HUDEP-2 (cell line): ENCODE measurements at regions not wholly inside any gene's neighbourhood (a gene's known extent, or its start where the extent isn't known, plus 50 kb on each side); places are given as distances from the start of the nearest gene placed in this dataset.
A peak's percentile ranks its signal among the peaks of the same experiment; 100 is the strongest.
"Not testable (repeated sequence)": the region's sequence is repeated elsewhere in the genome, so short reads cannot be mapped to it uniquely, and the experiment has no call there.

Experiments
- DNase-seq, 76 experiments: peaks; one replicate each; lab custom pipeline; 2025; ENCODE audit not compliant: unreplicated experiment in 76 of 76; lab: John Stamatoyannopoulos, UW

- DNase-seq, result no peak
Observed at GRCh38 chrX:78603908-78604307, 55.2 kb downstream of the RTL3 start.

GRCh38 chrX:78595901-78596502 lies 63.1 kb downstream of the RTL3 start:
- DNase-seq, result no peak

- DNase-seq, result no peak
Observed at GRCh38 chrX:78593701-78594100, 65.4 kb downstream of the RTL3 start.

- no peak for DNase-seq
Observed at GRCh38 chrX:78592030-78592429, 67.1 kb downstream of the RTL3 start.

GRCh38 chrX:78574306-78574705 lies 84.8 kb downstream of the RTL3 start:
- DNase-seq, result no peak

- DNase-seq, result no peak
Observed at GRCh38 chrX:78573630-78574029, 85.5 kb downstream of the RTL3 start.

- DNase-seq, result no peak
Observed at GRCh38 chrX:78571849-78572248, 87.3 kb downstream of the RTL3 start.

- no peak for DNase-seq
Observed at GRCh38 chrX:78555401-78555980, 103.6 kb downstream of the RTL3 start.

- not testable (repeated sequence) for DNase-seq
Observed at GRCh38 chrX:78552628-78553027, 106.5 kb downstream of the RTL3 start.

- no peak for DNase-seq
Observed at GRCh38 chrX:78548012-78548411, 111.1 kb downstream of the RTL3 start.

GRCh38 chrX:78545233-78545632 lies 113.9 kb downstream of the RTL3 start:
- no peak for DNase-seq

- no peak for DNase-seq
Observed at GRCh38 chrX:78543281-78543680, 115.8 kb downstream of the RTL3 start.

GRCh38 chrX:78540171-78540570 lies 119.0 kb downstream of the RTL3 start:
- no peak for DNase-seq

- no peak for DNase-seq
Observed at GRCh38 chrX:78534221-78534620, 124.9 kb downstream of the RTL3 start.

- no peak for DNase-seq
Observed at GRCh38 chrX:78532363-78532762, 126.8 kb downstream of the RTL3 start.

- no peak for DNase-seq
Observed at GRCh38 chrX:78527818-78528217, 131.3 kb downstream of the RTL3 start.

- peak in 1 of 76 experiments; percentile 0 for DNase-seq
Observed at GRCh38 chrX:78527263-78527662, 131.9 kb downstream of the RTL3 start.

- DNase-seq, result no peak
Observed at GRCh38 chrX:78522601-78523000, 136.5 kb downstream of the RTL3 start.

GRCh38 chrX:78517124-78517523 lies 142.0 kb downstream of the RTL3 start:
- DNase-seq, result no peak

- no peak for DNase-seq
Observed at GRCh38 chrX:78514852-78515251, 144.3 kb downstream of the RTL3 start.

- DNase-seq, result no peak
Observed at GRCh38 chrX:78513971-78514738, 145.0 kb downstream of the RTL3 start.

GRCh38 chrX:78506248-78506647 lies 152.9 kb downstream of the RTL3 start:
- DNase-seq, result no peak
